ENCODE measurements at regions not wholly inside any gene's neighbourhood (a gene's known extent, or its start where the extent isn't known, plus 50 kb on each side); places are given as distances from the start of the nearest gene placed in this dataset.

- DNase-seq: no peak
These were observed 152.5 kb upstream of the POU2AF2 start for GRCh38 chr11:111093061-111093460.

- no peak for DNase-seq
These were observed 154.1 kb upstream of the POU2AF2 start for GRCh38 chr11:111091321-111091938.

GRCh38 chr11:111089759-111090158 is 155.8 kb upstream of the POU2AF2 start:
- no peak for DNase-seq

GRCh38 chr11:111088847-111089355 is 156.6 kb upstream of the POU2AF2 start:
- DNase-seq: no peak

GRCh38 chr11:111086058-111086457 is 159.5 kb upstream of the POU2AF2 start:
- no peak for DNase-seq

- no peak for DNase-seq
These were observed 162.9 kb upstream of the POU2AF2 start for GRCh38 chr11:111082664-111083063.

GRCh38 chr11:111081021-111081511 is 164.5 kb upstream of the POU2AF2 start:
- DNase-seq: peak; percentile 43

GRCh38 chr11:111077530-111078322 is 167.8 kb upstream of the POU2AF2 start:
- DNase-seq: no peak

GRCh38 chr11:111069066-111069465 is 176.5 kb upstream of the POU2AF2 start:
- no peak for DNase-seq

GRCh38 chr11:111067994-111068393 is 177.5 kb upstream of the POU2AF2 start:
- no peak for DNase-seq

GRCh38 chr11:111066846-111067245 is 178.7 kb upstream of the POU2AF2 start:
- no peak for DNase-seq

- no peak for DNase-seq
These were observed 181.6 kb upstream of the POU2AF2 start for GRCh38 chr11:111063726-111064517.

- DNase-seq: no peak
These were observed 183.1 kb upstream of the POU2AF2 start for GRCh38 chr11:111062420-111062819.

- no peak for DNase-seq
These were observed 185.8 kb upstream of the POU2AF2 start for GRCh38 chr11:111059726-111060125.

GRCh38 chr11:111049131-111049530 is 196.4 kb upstream of the POU2AF2 start:
- DNase-seq: no peak

- no peak for DNase-seq
These were observed 198.2 kb upstream of the POU2AF2 start for GRCh38 chr11:111047374-111047773.

- no peak for DNase-seq
These were observed 199.2 kb upstream of the POU2AF2 start for GRCh38 chr11:111046291-111046690.

GRCh38 chr11:111045874-111046273 is 199.7 kb upstream of the POU2AF2 start:
- no peak for DNase-seq

GRCh38 chr11:111045407-111045803 is 200.1 kb upstream of the POU2AF2 start:
- DNase-seq: no peak

GRCh38 chr11:111044751-111045406 is 200.6 kb upstream of the POU2AF2 start:
- DNase-seq: no peak

GRCh38 chr11:111039982-111040381 is 205.5 kb upstream of the POU2AF2 start:
- no peak for DNase-seq

- DNase-seq: no peak
These were observed 209.8 kb upstream of the POU2AF2 start for GRCh38 chr11:111035746-111036145.
